ENCODE measurements at regions not wholly inside any gene's neighbourhood (a gene's known extent, or its start where the extent isn't known, plus 50 kb on each side); places are given as distances from the start of the nearest gene placed in this dataset.

- Histone ChIP-seq H2AFZ (ENCODE audit: low read depth, low read length) (no peak overlapping the region), H3K79me2 (replicated peaks; ENCODE audit: insufficient read depth, low read length) (no peaks in the 10 kb centered on the region), H3F3A (ENCODE audit: insufficient read depth, low read length, poor library complexity, severe bottlenecking) (no peaks in the 10 kb centered on the region), H3K9me3 (ENCODE audit: low read length) (peaks cover under 1% of the 10 kb centered on the region), H3K36me3 (ENCODE audit: insufficient read depth, low read length) (no peaks in the 10 kb centered on the region), H3K9me2 (ENCODE audit: insufficient read depth, low read length) (no peaks in the 10 kb centered on the region), H3K4me2 (ENCODE audit: low read length) (no peak overlapping the region), H3K27me3 (ENCODE audit: insufficient read depth, low read depth, low read length) (no peaks in the 10 kb centered on the region), H4K20me1 (ENCODE audit: insufficient read depth) (no peaks in the 10 kb centered on the region), H3K9ac (ENCODE audit: low read length) (no peak overlapping the region), H3K27ac (ENCODE audit: low read length) (no peak overlapping the region), H3K4me3 (ENCODE audit: low read length) (no peak overlapping the region)
- TF ChIP-seq EZH2 (IDR thresholded peaks at IDR 0.05; ENCODE audit: borderline replicate concordance, insufficient read depth, low read length, poor library complexity, severe bottlenecking), result no peak
- TF ChIP-seq REST (IDR thresholded peaks at IDR 0.05; ENCODE audit: borderline replicate concordance), result no peak
- TF ChIP-seq MXI1 (conservative IDR thresholded peaks at IDR 0.05; ENCODE audit: poor library complexity, severe bottlenecking), result no peak
- no peak for TF ChIP-seq TAF1 (IDR thresholded peaks at IDR 0.05; ENCODE audit: low read depth)
- TF ChIP-seq CTCF (IDR thresholded peaks at IDR 0.05; ENCODE audit: poor library complexity, severe bottlenecking), result no peak
- TF ChIP-seq POLR2AphosphoS5 (IDR thresholded peaks at IDR 0.05), result no peak
- no peak for TF ChIP-seq RAD21 (conservative IDR thresholded peaks at IDR 0.05)
- TF ChIP-seq SMC3 (conservative IDR thresholded peaks at IDR 0.05; ENCODE audit: poor library complexity), result no peak
- no peak for TF ChIP-seq EP300 (conservative IDR thresholded peaks at IDR 0.05; ENCODE audit: poor library complexity, severe bottlenecking)
Observed at GRCh38 chr6:155782320-155782731, 326.7 kb upstream of the NOX3 start.

GRCh38 chr6:155779456-155779855 is 323.8 kb upstream of the NOX3 start:
- Histone ChIP-seq H3K27me3 (ENCODE audit: insufficient read depth, low read depth, low read length) (no peaks in the 10 kb centered on the region), H3K9me3 (ENCODE audit: low read length) (no peaks in the 10 kb centered on the region), H4K20me1 (ENCODE audit: insufficient read depth) (no peaks in the 10 kb centered on the region), H3K36me3 (ENCODE audit: insufficient read depth, low read length) (no peaks in the 10 kb centered on the region), H3K4me3 (ENCODE audit: low read length) (no peak overlapping the region), H3K9me2 (ENCODE audit: insufficient read depth, low read length) (no peaks in the 10 kb centered on the region), H2AFZ (ENCODE audit: low read depth, low read length) (no peak overlapping the region), H3K9ac (ENCODE audit: low read length) (no peak overlapping the region), H3F3A (ENCODE audit: insufficient read depth, low read length, poor library complexity, severe bottlenecking) (no peaks in the 10 kb centered on the region), H3K4me2 (ENCODE audit: low read length) (no peak overlapping the region), H3K79me2 (replicated peaks; ENCODE audit: insufficient read depth, low read length) (no peaks in the 10 kb centered on the region), H3K27ac (ENCODE audit: low read length) (no peak overlapping the region)
- TF ChIP-seq CTCF (IDR thresholded peaks at IDR 0.05; ENCODE audit: poor library complexity, severe bottlenecking), result no peak
- TF ChIP-seq TAF1 (IDR thresholded peaks at IDR 0.05; ENCODE audit: low read depth), result no peak
- no peak for TF ChIP-seq MXI1 (conservative IDR thresholded peaks at IDR 0.05; ENCODE audit: poor library complexity, severe bottlenecking)
- no peak for TF ChIP-seq EZH2 (IDR thresholded peaks at IDR 0.05; ENCODE audit: borderline replicate concordance, insufficient read depth, low read length, poor library complexity, severe bottlenecking)
- TF ChIP-seq EP300 (conservative IDR thresholded peaks at IDR 0.05; ENCODE audit: poor library complexity, severe bottlenecking), result no peak
- TF ChIP-seq SMC3 (conservative IDR thresholded peaks at IDR 0.05; ENCODE audit: poor library complexity), result no peak
- no peak for TF ChIP-seq REST (IDR thresholded peaks at IDR 0.05; ENCODE audit: borderline replicate concordance)
- no peak for TF ChIP-seq RAD21 (conservative IDR thresholded peaks at IDR 0.05)
- TF ChIP-seq POLR2AphosphoS5 (IDR thresholded peaks at IDR 0.05), result no peak

All from neural cell (in vitro differentiated cells).